CD14-positive monocyte (primary cell): ENCODE measurements at regions not wholly inside any gene's neighbourhood (a gene's known extent, or its start where the extent isn't known, plus 50 kb on each side); places are given as distances from the start of the nearest gene placed in this dataset.

Experiments
- DNase-seq, 3 donors: peaks; one replicate each; pipeline ENCODE4 v3.0.0-alpha.2; 2011 to 2022
- H2AFZ ChIP-seq: 2 replicates; pipeline ENCODE4 v1.6.0; 2012; ENCODE audit warnings: mild to moderate bottlenecking, low read depth, low read length, inconsistent platforms; ENCODE audit not compliant: insufficient read depth, poor library complexity, severe bottlenecking
- H3K27ac ChIP-seq, 2 donors: 1 replicate in 1 of 2; 2 replicates in 1 of 2; pipeline ENCODE4 v1.5.1; 2012 to 2013; ENCODE audit warnings: low read length in 2 of 2, control low read depth in 1 of 2, inconsistent platforms in 1 of 2, low read depth in 1 of 2, mild to moderate bottlenecking in 1 of 2
- H3K27me3 ChIP-seq, 2 donors: one replicate each; pipeline versions ENCODE4 v1.6.0 to v1.6.1; 2011 to 2013; ENCODE audit warnings: low read length in 2 of 2; ENCODE audit not compliant: control insufficient read depth in 2 of 2, insufficient read depth in 2 of 2
- H3K36me3 ChIP-seq, 2 donors: replicated peaks in 1 of 2; 1 replicate in 1 of 2; 2 replicates in 1 of 2; pipeline versions ENCODE4 v1.5.1 to v1.6.1; 2012 to 2013; ENCODE audit warnings: low read length in 2 of 2, control low read depth in 1 of 2, inconsistent platforms in 1 of 2, mild to moderate bottlenecking in 1 of 2; ENCODE audit not compliant: insufficient read depth in 2 of 2, control insufficient read depth in 1 of 2
- H3K4me1 ChIP-seq, 2 donors: 1 replicate in 1 of 2; 2 replicates in 1 of 2; pipeline versions ENCODE4 v1.5.1 to v1.6.1; 2012 to 2013; ENCODE audit warnings: low read length in 2 of 2, control low read depth in 1 of 2, inconsistent platforms in 1 of 2, mild to moderate bottlenecking in 1 of 2, moderate library complexity in 1 of 2; ENCODE audit not compliant: insufficient read depth in 2 of 2, control insufficient read depth in 1 of 2
- H3K4me2 ChIP-seq: replicated peaks from 2 replicates; pipeline ENCODE3; 2012; ENCODE audit warnings: low read length, moderate library complexity, mild to moderate bottlenecking; ENCODE audit not compliant: poor library complexity, severe bottlenecking; ENCODE audit errors: extremely low read depth
- H3K4me3 ChIP-seq, 3 experiments: fragments of 200-600 bp in 1 of 3; sonication (generic) in 1 of 3; replicated peaks in 1 of 3; 1 replicate in 2 of 3; 2 replicates in 1 of 3; pipeline ENCODE4 v1.5.1; 2011 to 2013; ENCODE audit warnings: low read length in 3 of 3, mild to moderate bottlenecking in 3 of 3, control low read depth in 2 of 3, low read depth in 2 of 3, inconsistent platforms in 1 of 3, moderate library complexity in 1 of 3
- H3K79me2 ChIP-seq: 2 replicates; pipeline ENCODE4 v1.6.0; 2012; ENCODE audit warnings: mild to moderate bottlenecking, control low read depth, inconsistent platforms, low read length, moderate library complexity; ENCODE audit not compliant: insufficient read depth
- H3K9ac ChIP-seq: 2 replicates; pipeline ENCODE4 v1.6.0; 2017; ENCODE audit warnings: low read length, mild to moderate bottlenecking; ENCODE audit not compliant: insufficient read depth, poor library complexity, severe bottlenecking
- H3K9me3 ChIP-seq, 2 donors: replicated peaks in 1 of 2; 1 replicate in 1 of 2; 2 replicates in 1 of 2; pipeline versions ENCODE4 v1.5.1 to v1.6.1; 2012 to 2013; ENCODE audit warnings: low read length in 2 of 2, control low read depth in 1 of 2; ENCODE audit not compliant: control insufficient read depth in 1 of 2, insufficient read depth in 1 of 2
- H4K20me1 ChIP-seq: 2 replicates; pipeline ENCODE4 v1.6.0; 2012; ENCODE audit warnings: mild to moderate bottlenecking, low read length, control low read depth, moderate library complexity; ENCODE audit not compliant: insufficient read depth
- H3K27ac Mint-ChIP-seq, 7 donors: one replicate each; pipeline ENCODE4 v1.8.0; 2020; ENCODE audit warnings: mild to moderate bottlenecking in 7 of 7, mixed read lengths in 7 of 7, moderate library complexity in 6 of 7, inconsistent platforms in 2 of 7
- H3K27me3 Mint-ChIP-seq, 3 donors: one replicate each; pipeline ENCODE4 v1.8.0; 2021 to 2022; ENCODE audit warnings: low read depth in 3 of 3, mild to moderate bottlenecking in 3 of 3, mixed read lengths in 3 of 3, moderate library complexity in 3 of 3, inconsistent platforms in 1 of 3
- H3K36me3 Mint-ChIP-seq, 2 donors: one replicate each; pipeline ENCODE4 v1.8.0; 2020; ENCODE audit warnings: mixed read lengths in 2 of 2, inconsistent platforms in 1 of 2, mild to moderate bottlenecking in 1 of 2
- H3K4me1 Mint-ChIP-seq: one replicate; pipeline ENCODE4 v1.8.0; 2020; ENCODE audit warnings: mild to moderate bottlenecking, mixed read lengths
- H3K4me3 Mint-ChIP-seq, 2 donors: one replicate each; pipeline ENCODE4 v1.8.0; 2020; ENCODE audit warnings: mild to moderate bottlenecking in 2 of 2, mixed read lengths in 2 of 2, moderate library complexity in 1 of 2
- H3K9me3 Mint-ChIP-seq, 7 donors: one replicate each; pipeline ENCODE4 v1.8.0; 2020 to 2022; ENCODE audit warnings: mixed read lengths in 7 of 7, mild to moderate bottlenecking in 6 of 7, moderate library complexity in 6 of 7, inconsistent platforms in 2 of 7
- intact Hi-C, 2 donors: fragments of 100-400 bp; cut with micrococcal nuclease; formaldehyde crosslinking; loops; one replicate each; pipeline versions ENCODE4 v1.15.0 to v1.15.1; 2023
- TF ChIP-seq, protein P1 (sequence below): fragments of 200-600 bp; IDR thresholded peaks from one replicate; pipeline ENCODE4 v1.8.0; 2022; ENCODE audit warnings: antibody characterized with exemption, mild to moderate bottlenecking

DNA sequence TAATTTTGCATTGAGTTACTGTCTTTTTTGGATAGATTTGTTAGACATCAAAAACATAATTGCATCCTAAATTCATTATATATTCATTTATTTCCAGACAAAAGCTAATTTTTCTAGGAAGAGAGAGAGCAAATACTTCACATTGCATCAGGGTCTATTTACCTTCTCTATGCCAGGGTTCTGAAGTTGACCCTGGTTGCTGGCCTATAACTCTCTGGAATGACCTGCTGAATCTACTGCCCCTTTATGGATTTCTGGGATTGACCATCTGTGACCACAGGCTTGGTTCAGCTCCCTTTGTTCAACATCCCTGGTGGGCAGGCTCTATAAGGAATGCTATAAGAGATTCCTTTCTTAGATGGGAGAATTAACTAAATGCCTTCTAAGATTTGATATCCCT lies 414.8 kb upstream of the STXBP6 start:
- TF ChIP-seq, protein P1, sequence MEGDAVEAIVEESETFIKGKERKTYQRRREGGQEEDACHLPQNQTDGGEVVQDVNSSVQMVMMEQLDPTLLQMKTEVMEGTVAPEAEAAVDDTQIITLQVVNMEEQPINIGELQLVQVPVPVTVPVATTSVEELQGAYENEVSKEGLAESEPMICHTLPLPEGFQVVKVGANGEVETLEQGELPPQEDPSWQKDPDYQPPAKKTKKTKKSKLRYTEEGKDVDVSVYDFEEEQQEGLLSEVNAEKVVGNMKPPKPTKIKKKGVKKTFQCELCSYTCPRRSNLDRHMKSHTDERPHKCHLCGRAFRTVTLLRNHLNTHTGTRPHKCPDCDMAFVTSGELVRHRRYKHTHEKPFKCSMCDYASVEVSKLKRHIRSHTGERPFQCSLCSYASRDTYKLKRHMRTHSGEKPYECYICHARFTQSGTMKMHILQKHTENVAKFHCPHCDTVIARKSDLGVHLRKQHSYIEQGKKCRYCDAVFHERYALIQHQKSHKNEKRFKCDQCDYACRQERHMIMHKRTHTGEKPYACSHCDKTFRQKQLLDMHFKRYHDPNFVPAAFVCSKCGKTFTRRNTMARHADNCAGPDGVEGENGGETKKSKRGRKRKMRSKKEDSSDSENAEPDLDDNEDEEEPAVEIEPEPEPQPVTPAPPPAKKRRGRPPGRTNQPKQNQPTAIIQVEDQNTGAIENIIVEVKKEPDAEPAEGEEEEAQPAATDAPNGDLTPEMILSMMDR, result no peak
- peaks cover 0 to 3% of the 10 kb centered on the region in 2 donors for H3K9me3 ChIP-seq

DNA sequence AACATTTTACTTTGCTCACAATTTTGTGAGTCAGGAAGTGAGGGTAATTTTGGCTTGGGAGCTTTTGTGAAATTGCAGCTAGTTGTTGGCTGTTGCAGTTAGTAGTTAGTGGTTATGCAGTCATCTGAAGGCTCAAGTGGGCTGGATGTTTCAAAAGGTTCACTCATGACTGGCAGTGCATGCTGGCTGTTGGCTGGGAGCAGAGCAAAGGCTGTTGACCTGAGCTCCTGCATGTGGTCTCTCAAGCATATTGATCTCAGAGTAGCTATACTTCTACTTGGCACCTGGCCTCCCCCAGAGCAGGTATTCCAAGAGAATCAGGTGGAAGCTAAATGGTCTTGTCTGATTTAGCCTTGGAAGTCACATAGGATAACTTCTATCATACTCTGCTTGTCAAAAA lies 414.1 kb upstream of the STXBP6 start:
- peaks cover 0 to 6% (median 0%) of the 10 kb centered on the region in 7 donors for H3K9me3 Mint-ChIP-seq

More for the DNA sequence above, 414.8 kb upstream of the STXBP6 start:
- no peak overlapping the region for H3K4me3 ChIP-seq
- H3K9me3 Mint-ChIP-seq, result peaks cover 0 to 6% (median 0%) of the 10 kb centered on the region in 7 donors
- no peak overlapping the region for H3K4me2 ChIP-seq
- H3K36me3 Mint-ChIP-seq, result no peaks in the 10 kb centered on the region
- H3K27me3 ChIP-seq, result no peaks in the 10 kb centered on the region
- intact Hi-C loops, result no loop called here
- H3K4me1 ChIP-seq, result no peaks in the 10 kb centered on the region
- H2AFZ ChIP-seq, result no peak overlapping the region
- H3K27ac ChIP-seq, result no peak overlapping the region
- H3K27ac Mint-ChIP-seq, result no peak overlapping the region
- peaks cover 0 to 1% (median 0%) of the 10 kb centered on the region in 3 donors for H3K27me3 Mint-ChIP-seq
- no peaks in the 10 kb centered on the region for H3K4me1 Mint-ChIP-seq
- H3K4me3 Mint-ChIP-seq, result no peak overlapping the region
- H3K36me3 ChIP-seq, result no peaks in the 10 kb centered on the region
- no peak overlapping the region for H3K9ac ChIP-seq
- no peak for DNase-seq
- H4K20me1 ChIP-seq, result no peaks in the 10 kb centered on the region
- H3K79me2 ChIP-seq, result no peaks in the 10 kb centered on the region

More for the DNA sequence above, 414.1 kb upstream of the STXBP6 start:
- Histone ChIP-seq H3K9ac (no peak overlapping the region), H3K4me1 (no peaks in the 10 kb centered on the region), H3K4me2 (no peak overlapping the region), H3K9me3 (peaks cover 0 to 3% of the 10 kb centered on the region in 2 donors), H3K27me3 (no peaks in the 10 kb centered on the region), H4K20me1 (no peaks in the 10 kb centered on the region), H3K4me3 (no peak overlapping the region), H3K27ac (no peak overlapping the region), H3K36me3 (no peaks in the 10 kb centered on the region), H3K79me2 (no peaks in the 10 kb centered on the region), H2AFZ (no peak overlapping the region)
- Mint-ChIP-seq H3K27me3 (peaks cover 0 to 1% (median 0%) of the 10 kb centered on the region in 3 donors), H3K4me1 (no peaks in the 10 kb centered on the region), H3K36me3 (no peaks in the 10 kb centered on the region), H3K4me3 (no peak overlapping the region), H3K27ac (no peak overlapping the region)
- DNase-seq, result no peak
- intact Hi-C loops, result no loop called here
- TF ChIP-seq, protein P1, result no peak
